Stimulated activated CD4-positive, alpha-beta T cell treated with anti-CD3 and anti-CD28 coated beads, Interleukin-1b, Interleukin-23, amount 100 ng/mL, for 4 hours (primary cell): ENCODE measurements at regions not wholly inside any gene's neighbourhood (a gene's known extent, or its start where the extent isn't known, plus 50 kb on each side); places are given as distances from the start of the nearest gene placed in this dataset.
"Not testable (repeated sequence)": the region's sequence is repeated elsewhere in the genome, so short reads cannot be mapped to it uniquely, and the experiment has no call there.

Experiments
- DNase-seq, 2 donors: peaks; one replicate each; pipeline ENCODE4 v3.0.0-alpha.2; 2020; ENCODE audit warnings: low read depth in 2 of 2

GRCh38 chr18:78271790-78272189, 707.8 kb upstream of the SALL3 start:
- DNase-seq: no peak

- no peak for DNase-seq
Observed at GRCh38 chr18:78273876-78274275, 705.7 kb upstream of the SALL3 start.

DNA sequence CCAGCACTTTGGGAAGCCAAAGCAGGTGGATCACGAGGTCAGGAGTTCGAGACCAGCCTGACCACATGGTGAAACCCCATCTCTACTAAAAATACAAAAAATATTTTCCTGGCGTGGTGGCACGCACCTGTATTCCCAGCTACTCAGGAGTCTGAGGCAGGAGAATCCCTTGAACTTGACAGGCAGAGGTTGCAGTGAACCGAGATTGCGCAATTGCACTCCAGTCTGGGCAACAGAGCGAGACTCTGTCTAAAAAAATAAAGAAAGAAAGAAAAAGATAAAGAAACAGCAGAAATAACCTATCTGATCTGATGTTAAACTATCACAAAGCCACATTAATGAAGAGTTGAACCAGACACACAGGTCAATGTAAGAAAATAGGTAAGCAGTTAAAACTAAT, 696.2 kb upstream of the SALL3 start:
- not testable (repeated sequence) for DNase-seq

GRCh38 chr18:78292618-78293380, 686.8 kb upstream of the SALL3 start:
- DNase-seq: no peak

- DNase-seq: no peak
Observed at GRCh38 chr18:78293540-78293939, 686.1 kb upstream of the SALL3 start.

DNA sequence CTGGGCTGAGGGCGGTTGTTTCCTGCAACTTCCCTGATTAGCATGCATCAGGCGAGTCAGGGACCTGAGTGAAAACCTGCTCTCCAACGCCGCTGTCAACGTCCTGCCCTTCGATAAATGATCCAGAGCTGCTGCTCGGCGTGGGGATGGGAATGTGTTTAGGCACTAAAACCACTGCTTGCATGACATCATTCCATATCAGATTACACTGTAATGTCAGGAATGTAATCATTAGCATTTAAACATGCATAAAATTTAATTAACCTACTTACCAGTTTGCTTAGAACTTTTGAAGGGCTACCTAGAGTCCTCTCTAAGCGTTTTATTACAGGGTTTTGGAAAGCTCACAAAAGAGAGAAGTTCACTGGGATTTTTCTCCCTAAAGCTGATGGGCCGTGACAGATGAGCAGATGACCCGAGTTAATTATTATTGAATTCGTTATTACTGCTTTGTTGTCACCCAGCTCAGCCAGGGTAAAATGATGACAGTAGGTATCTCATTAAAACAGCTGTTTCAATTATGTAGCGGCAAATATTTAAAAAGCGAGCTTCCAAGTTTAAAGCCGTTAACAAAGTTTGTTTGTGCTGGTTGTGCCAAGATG, 685.6 kb upstream of the SALL3 start:
- no peak for DNase-seq

GRCh38 chr18:78295262-78295661, 684.4 kb upstream of the SALL3 start:
- DNase-seq: no peak

- no peak for DNase-seq
Observed at GRCh38 chr18:78296166-78296565, 683.5 kb upstream of the SALL3 start.

- DNase-seq: no peak
Observed at GRCh38 chr18:78297048-78297447, 682.6 kb upstream of the SALL3 start.

- no peak for DNase-seq
Observed at GRCh38 chr18:78303519-78304191, 676.0 kb upstream of the SALL3 start.

DNA sequence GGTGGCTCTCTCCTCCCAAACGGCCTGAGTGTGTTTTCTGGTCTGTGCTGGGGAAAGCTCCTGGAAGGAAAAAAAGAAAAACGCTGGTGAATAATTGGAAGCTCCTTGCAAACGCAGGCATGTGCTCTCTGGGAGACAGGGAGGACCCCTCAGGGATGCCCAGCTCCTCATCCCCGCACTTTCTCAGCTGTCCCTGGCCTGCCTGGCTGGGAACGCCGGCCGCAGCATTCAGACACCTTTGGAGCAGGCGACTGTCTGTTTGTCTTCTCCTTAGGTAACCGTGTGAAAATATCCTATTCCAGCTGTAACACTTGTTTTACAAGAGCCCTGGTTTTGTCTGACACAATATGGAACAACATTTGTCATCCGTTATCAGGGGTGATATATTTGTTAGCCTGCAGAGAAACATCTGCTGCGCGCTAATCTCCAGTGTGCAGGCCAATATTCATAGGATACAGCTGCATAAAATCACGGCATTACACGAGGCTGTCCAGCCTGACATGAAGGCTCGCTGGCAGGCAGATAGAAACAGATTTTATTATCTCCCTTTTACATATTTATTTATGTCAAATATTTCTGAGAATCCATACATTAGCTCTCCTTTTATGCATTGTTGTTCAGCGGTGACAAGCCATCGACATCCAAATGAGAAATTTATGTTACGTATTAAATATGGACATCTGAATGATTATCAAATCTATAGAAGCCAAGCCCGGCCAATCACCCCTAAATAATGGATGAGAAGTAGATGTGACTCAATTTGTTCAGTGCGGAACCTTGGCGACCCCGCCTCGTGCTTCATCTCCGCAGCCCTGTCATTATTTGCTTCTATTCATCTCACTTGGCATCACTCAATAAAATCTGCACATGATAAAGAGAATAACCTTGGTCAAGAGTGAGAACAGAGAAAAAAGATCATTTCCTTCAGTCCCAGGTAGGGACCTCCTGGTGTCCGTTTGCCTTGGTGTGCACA, 675.1 kb upstream of the SALL3 start:
- no peak for DNase-seq

- no peak for DNase-seq
Observed at GRCh38 chr18:78305789-78306188, 673.8 kb upstream of the SALL3 start.

- DNase-seq: no peak
Observed at GRCh38 chr18:78309307-78309706, 670.3 kb upstream of the SALL3 start.

DNA sequence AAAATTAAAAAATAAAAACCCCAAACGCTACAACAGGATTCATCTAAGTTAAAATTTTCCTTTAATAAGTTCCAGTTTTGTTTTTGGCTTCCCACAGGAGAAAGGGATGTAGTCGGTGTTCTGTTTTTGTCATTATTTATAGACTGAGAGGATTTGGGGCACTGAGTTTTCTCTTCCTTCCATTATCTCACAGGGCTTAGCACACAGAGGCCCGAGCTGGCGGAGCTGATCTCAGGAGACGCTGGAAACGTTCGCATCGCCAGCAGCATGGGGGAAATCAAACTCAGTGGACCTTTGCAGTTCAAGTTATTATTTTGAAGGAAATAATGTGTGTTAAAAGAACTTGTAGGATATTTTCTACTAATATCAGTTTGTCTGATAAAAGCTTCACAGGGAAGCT, 669.7 kb upstream of the SALL3 start:
- DNase-seq: no peak

DNA sequence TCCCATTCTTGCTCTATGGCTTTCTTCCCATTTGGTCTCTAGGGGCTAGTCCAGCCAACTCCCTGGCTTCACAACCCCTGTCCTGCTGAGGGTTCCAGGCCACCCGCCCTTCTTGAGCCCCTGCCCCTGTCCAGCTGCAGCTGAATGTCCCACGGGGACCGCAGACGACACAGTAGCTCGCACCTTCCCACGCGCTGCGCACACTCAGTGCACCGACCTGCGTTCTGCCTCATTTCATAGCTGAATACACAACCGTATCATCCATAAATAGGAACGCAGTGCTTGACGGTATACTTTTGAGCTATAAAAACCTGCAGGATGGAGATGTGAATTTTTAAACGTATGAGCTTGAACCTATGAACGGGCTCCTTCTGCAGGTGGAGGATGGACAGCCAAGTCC, 660.4 kb upstream of the SALL3 start:
- no peak for DNase-seq

DNA sequence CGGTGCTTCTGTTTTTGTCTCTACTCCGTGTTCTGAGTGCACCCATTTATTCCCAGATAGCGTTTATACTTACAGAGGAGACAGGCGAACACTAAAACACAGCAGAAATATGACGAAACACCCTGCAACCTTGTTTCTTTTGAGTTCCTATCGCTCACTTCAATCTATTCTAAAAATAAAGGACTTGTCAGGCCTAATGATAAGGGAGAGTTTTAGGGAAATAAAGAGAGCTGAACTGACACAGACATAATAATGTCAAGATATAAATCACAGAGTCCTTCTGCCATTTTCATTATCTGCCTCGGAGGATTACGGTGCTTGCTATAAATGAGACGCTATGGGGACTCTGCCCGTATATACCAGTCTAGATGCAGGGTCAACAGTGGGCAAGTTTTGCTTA, 659.7 kb upstream of the SALL3 start:
- no peak for DNase-seq

DNA sequence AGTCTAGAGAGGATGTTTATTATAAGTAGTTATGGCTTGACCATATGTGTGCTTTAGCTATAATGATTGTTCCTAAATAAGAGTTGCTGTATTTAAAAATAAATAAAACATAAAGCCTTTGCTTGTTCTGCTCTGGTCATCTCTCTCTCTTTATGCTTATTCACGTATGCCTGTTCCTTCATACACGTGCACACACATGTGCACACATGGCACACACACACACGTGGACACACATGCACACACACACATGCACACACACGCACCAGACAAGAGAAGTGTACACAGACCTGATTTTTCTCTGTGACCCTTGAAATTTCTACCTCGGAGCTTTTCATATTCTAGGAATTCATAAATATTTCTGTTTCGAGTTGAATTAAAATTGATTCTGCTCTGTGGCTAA, 658.2 kb upstream of the SALL3 start:
- no peak for DNase-seq

DNA sequence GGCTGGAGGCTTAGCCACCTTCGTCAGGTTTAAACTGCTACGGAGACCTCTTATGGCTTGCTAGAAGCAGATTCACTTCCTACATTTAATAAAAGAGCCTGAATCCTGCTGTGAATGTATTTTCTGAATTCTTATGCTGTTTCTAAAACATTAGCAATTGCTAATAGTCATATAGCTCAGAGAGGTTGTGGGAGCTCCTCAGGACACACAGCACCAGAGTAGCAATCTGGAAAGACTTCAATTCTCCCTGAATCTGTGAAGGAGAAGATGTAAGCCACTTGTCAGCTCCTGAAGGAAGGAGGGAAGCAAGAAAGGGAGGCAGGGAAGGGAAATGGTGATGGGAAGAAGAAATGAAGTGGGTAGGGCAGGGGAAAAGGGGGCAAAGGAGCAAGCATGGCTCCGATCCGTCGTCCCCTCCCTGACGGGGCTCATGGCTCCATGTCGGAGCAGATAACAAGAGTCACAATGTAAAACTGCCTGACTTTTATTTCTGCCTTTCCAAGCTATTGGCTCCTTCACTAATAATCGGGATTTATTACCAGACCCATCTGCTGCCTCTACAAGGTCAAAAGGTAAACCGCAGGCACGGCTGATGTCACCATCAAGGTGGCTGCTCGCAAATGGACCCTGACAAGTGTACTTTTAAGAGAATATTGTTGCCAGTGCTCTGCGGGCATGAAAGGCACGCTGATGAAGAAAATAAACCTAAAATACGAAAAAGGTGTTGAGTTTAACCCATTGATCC, 656.0 kb upstream of the SALL3 start:
- DNase-seq: no peak

DNA sequence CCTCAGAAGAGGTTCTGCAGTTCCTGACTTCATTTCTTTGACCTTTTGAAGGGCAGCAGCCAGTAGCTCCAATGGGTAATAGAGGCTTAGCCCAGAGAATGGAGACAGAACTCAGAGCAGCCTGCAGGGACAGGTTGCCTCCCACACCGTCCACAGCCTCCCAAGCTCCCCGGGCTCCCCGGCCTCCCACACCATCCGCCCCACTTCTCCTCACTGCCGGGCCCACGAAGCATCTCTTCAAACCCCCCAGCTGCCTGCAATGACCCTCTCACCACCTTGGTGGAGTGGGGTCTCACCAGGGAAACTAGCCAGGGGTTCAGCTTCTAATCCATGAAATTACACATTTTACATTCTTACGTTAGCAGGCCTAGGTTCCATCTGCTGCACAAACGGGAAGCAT, 652.0 kb upstream of the SALL3 start:
- no peak for DNase-seq

- no peak for DNase-seq
Observed at GRCh38 chr18:78330766-78331165, 648.9 kb upstream of the SALL3 start.

DNA sequence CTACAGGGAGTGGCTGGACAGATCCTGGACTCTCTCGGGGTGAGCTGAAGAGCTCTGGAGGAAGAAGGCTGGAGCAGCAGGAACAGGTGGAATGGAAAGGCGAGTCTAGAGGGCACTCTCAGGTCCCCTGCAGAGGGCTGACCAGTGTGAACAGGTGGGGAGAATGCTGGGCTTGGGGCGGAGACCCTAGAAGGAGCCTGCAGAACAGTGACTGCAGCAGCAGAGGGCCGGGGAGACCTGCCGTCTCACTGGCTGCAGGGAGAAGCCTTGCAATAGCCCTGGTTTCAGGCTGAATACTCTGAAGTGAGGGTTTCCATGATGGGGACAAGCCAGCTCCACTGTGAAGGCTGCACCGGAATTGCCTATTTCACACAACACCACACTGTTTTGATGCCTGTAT, 626.7 kb upstream of the SALL3 start:
- no peak for DNase-seq
